ENCODE measurements at regions not wholly inside any gene's neighbourhood (a gene's known extent, or its start where the extent isn't known, plus 50 kb on each side); places are given as distances from the start of the nearest gene placed in this dataset.

- intact Hi-C loops (cut with DNase I) = no loop called here
- TF ChIP-seq CTCF (IDR thresholded peaks at IDR 0.05) = no peak
- TF ChIP-seq POLR2A (IDR thresholded peaks at IDR 0.05) = no peak
- H3K27ac ChIP-seq = no peak overlapping the region
- WGBS (ENCODE audit: insufficient coverage, low coverage, low lambda C conversion rate, missing lambda C conversion rate) = 35% methylated on average over 3 of the region's 3 CpGs
- DNase-seq = no peak
- no peaks in the 10 kb centered on the region for H3K9me3 ChIP-seq
- H3K4me1 ChIP-seq = no peaks in the 10 kb centered on the region
- H3K27me3 ChIP-seq = no peaks in the 10 kb centered on the region
- no peak for ATAC-seq
- H3K4me3 ChIP-seq = no peak overlapping the region
- no peaks in the 10 kb centered on the region for H3K36me3 ChIP-seq
Observed at GRCh38 chr5:120080781-120081180, 383.3 kb upstream of the PRR16 start.

GRCh38 chr5:120082316-120083068 is 381.6 kb upstream of the PRR16 start:
- 69% methylated on average over 3 of the region's 3 CpGs for whole genome bisulfite sequencing (ENCODE audit: insufficient coverage, low coverage, low lambda C conversion rate, missing lambda C conversion rate)
- no peak for ATAC-seq

DNA sequence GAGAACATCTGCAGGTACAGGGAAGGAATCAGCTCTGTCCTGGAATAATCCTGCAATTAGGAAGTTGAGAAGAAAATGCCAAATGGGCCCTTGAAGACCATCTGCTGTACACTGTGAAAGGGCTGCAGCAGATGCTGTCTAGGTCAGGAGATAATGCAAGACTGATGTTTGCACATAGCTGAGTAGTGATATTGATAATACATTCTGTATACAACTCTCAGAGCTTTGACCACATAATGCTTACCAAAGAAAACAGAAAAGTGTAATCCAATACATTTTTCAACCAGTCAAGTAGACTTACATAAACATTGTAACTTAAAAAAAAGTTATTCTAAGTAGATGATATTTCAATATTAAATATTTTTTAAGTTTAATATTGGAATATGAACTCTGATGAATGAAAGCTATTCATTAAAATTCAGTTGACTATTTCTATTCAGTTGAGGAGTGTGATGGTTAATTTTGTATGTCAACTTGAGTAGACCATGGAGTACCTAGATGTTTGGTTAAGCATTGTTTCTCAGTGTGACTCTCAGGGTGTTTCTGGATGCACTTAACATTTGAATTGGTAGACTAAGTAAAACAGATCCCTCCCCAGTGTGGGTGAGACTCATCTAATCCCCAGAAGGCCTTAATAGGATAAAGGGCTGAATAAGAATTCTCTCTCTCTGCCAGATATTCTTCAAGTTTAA is 380.1 kb upstream of the PRR16 start:
- Histone ChIP-seq H3K27ac (no peak overlapping the region), H3K4me1 (no peaks in the 10 kb centered on the region), H3K27me3 (no peaks in the 10 kb centered on the region), H3K4me3 (no peak overlapping the region), H3K36me3 (no peaks in the 10 kb centered on the region), H3K9me3 (no peaks in the 10 kb centered on the region)
- no peak for ATAC-seq
- intact Hi-C loops (cut with DNase I) = no loop called here
- TF ChIP-seq POLR2A (IDR thresholded peaks at IDR 0.05) (no peak), CTCF (IDR thresholded peaks at IDR 0.05) (no peak)
- no peak for DNase-seq

More at GRCh38 chr5:120082316-120083068, 381.6 kb upstream of the PRR16 start:
- Histone ChIP-seq H3K4me3 (no peak overlapping the region), H3K27me3 (no peaks in the 10 kb centered on the region), H3K27ac (no peak overlapping the region), H3K4me1 (no peaks in the 10 kb centered on the region), H3K9me3 (no peaks in the 10 kb centered on the region), H3K36me3 (no peaks in the 10 kb centered on the region)
- DNase-seq = no peak
- intact Hi-C loops (cut with DNase I) = no loop called here
- TF ChIP-seq CTCF (IDR thresholded peaks at IDR 0.05) (no peak), POLR2A (IDR thresholded peaks at IDR 0.05) (no peak)

- WGBS (ENCODE audit: insufficient coverage, low coverage, low lambda C conversion rate, missing lambda C conversion rate) = 79% methylated on average over 2 of the region's 2 CpGs
- TF ChIP-seq CTCF (IDR thresholded peaks at IDR 0.05) = no peak
- no peak for TF ChIP-seq POLR2A (IDR thresholded peaks at IDR 0.05)
- no peaks in the 10 kb centered on the region for H3K27me3 ChIP-seq
- H3K27ac ChIP-seq = no peak overlapping the region
- ATAC-seq (no peak), DNase-seq (no peak)
- H3K9me3 ChIP-seq = no peaks in the 10 kb centered on the region
- intact Hi-C loops (cut with DNase I) = no loop called here
- no peaks in the 10 kb centered on the region for H3K4me1 ChIP-seq
- no peaks in the 10 kb centered on the region for H3K36me3 ChIP-seq
- H3K4me3 ChIP-seq = no peak overlapping the region
Observed at GRCh38 chr5:120084543-120084870, 379.6 kb upstream of the PRR16 start.

Measured in right lobe of liver (tissue), 6 donors.